GM18499 (cell line): ENCODE measurements at regions not wholly inside any gene's neighbourhood (a gene's known extent, or its start where the extent isn't known, plus 50 kb on each side); places are given as distances from the start of the nearest gene placed in this dataset.

ENCODE experiments used
- ATAC-seq: cut with Tn5 transposase; IDR thresholded peaks from one replicate; pipeline ENCODE4 v1.9.1; 2021; ENCODE audit warnings: moderate number of reproducible peaks; ENCODE audit not compliant: insufficient read depth, unreplicated experiment

- no peak for ATAC-seq
Measured at GRCh38 chr11:26777372-26777808, 55.5 kb upstream of the SLC5A12 start.

- ATAC-seq = no peak
Measured at GRCh38 chr11:26778000-26778757, 56.3 kb upstream of the SLC5A12 start.

DNA sequence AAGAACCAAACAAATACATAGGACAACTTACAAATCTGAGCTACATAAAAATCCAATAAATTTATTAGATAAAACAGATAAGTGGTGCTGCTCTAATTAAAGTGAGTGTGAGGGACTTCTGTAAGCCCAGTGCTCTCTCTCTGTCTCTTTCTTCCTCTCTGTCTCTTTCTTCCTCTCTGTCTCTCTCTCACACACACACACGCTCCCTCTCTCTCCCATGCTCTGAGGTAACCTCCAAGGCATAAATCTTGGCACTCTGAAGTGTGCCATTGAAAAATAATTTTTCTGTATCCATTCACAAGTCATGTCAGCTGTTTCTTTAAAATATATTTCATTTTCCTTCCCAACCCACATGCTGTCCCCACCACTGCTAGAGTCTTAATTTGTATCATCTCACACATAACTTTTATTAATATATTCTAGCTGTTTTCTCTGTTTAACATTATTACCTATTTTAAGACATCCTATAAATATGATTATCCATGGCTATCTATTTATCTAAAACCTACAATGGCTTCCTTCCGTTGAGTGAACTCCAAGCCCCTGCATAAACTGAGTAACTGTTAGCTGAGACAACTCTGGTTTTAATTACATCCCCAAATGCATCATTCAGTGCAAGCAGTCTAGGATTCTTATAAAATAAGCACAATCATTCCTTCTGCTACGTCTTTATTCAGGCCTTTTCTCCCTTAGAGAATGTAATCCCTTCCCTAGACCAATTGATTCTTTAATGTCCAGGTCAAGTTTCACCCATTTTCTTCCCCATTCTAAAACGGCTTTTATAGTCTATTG is 57.4 kb upstream of the SLC5A12 start:
- no peak for ATAC-seq

DNA sequence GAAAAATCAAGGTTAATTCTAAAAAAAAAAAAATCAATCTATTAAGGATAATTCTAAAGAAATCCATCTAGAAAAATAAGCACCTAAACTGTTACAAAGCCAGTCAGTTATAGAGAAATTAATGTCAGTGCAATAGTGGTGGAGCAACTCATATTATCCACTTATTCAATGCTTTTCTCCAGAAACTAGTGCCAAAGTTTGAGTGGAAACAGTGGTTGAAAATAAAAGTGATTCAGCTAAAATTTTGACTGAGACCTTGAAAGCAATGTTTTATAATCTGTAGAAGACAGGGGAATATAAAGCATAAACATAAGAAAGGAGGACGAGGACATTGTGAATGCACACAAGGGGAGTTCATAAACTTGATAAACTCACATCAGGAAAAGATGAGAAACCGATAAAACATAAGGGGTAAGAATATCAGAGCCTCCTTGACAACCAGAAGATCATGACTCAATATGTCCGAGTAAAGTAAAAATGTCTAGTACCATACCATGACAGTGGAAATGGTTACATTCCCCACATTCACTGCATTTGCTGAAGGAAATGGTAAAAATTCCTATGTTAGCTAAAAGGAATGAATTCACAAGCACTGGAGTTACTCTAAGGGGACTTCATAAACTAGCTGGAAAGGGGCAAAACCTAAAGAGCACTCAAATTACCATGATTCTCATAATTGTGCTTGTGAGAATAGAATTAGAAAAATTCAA is 58.7 kb upstream of the SLC5A12 start:
- ATAC-seq = no peak

- ATAC-seq = no peak
Measured at GRCh38 chr11:26782220-26782965, 60.5 kb upstream of the SLC5A12 start.

DNA sequence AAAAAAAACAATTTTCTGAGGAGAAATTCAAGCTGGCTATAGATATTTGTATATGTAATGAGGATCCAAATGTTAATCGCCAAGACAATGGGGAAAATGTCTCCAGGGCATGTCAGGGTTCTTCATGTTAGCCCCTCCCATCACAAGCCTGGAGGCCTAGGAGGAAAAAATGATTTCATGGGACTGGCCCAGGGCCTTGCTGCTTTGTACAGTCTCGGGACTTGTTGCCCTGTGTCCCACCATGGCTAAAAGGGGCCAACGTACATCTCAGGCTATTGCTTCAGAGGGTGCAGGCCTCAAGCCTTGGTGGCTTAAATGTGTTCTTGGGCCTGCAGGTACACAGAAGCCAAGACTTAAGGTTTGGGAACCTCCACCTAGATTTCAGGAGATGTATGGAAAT is 62.1 kb upstream of the SLC5A12 start:
- ATAC-seq = no peak

DNA sequence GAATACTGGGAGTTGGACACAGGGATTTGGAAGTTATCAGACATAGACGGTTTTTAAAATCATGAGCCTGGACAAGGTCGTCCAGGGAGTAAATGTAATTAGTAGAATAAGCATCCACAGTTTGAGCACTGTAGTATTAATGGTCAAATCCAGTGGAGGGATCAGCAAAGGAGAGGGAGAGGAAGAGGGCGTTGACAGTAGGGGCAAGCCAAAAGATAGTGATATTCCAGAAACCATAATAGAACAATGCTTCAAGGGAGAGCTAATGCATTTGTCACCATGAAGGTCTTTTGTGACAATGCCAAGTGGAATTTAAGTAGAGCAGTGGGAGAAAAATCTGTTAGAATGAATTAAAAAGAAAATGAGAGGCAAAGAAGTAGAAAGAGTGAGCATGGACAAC is 68.9 kb upstream of the SLC5A12 start:
- no peak for ATAC-seq

DNA sequence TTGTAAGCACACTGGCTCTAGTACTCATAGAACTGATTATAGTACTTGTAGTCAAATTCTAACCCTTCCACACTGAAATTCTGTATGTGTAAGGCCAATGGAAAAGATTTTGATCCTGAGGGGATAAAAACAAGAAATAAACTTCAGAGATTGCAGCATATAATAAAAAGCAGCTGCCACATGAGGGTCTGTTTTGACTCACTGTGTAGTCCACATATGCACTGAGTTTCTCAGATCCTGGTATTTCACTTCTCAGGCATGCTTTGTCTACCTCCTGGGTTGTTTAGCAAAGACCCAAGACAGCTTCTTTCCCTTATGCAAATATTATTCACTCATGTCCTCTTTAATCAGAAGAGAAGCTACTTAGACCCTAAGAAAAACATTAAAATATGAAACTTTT is 71.1 kb upstream of the SLC5A12 start:
- no peak for ATAC-seq

- ATAC-seq = no peak
Measured at GRCh38 chr11:26793487-26793886, 71.6 kb upstream of the SLC5A12 start.

GRCh38 chr11:26801601-26802000 is 79.7 kb upstream of the SLC5A12 start:
- no peak for ATAC-seq

DNA sequence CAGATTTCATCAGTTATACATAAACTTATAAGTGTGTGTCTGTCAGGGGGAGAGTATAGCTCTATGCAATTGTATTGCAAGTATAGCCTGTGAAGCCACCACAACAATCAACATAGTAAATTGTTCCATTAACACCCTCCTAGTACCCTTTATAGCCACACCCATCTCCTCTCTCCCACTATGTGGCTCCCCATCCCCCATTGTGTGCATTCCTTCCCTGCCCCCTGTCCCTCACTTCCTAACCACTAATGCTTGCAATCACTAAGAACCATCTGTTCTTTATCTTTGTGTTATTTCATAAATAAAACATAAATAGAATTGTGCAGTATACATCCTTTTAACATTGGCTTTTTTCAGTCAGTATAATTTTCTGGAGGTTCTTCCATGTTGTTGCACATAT is 83.1 kb upstream of the SLC5A12 start:
- no peak for ATAC-seq

DNA sequence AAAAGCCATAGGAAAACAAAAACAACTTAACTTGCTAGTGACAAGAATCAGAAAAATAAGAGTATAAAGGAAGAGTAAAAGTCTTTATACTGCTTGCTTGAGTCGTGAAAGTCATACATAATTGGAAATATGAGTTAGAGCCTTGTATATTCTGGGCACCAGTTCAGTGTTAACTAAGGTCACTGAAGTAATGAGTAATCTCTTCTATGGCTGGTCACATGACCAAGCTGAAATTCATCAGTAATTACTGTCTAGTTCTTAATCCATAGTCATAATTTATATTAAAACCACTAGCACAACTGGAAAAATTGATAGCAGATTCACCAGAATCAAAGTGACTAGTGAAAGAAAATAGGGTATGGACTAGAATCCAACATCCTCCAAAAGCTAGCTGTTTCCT is 84.4 kb upstream of the SLC5A12 start:
- no peak for ATAC-seq

GRCh38 chr11:26820739-26821138 is 98.9 kb upstream of the SLC5A12 start:
- ATAC-seq = no peak

DNA sequence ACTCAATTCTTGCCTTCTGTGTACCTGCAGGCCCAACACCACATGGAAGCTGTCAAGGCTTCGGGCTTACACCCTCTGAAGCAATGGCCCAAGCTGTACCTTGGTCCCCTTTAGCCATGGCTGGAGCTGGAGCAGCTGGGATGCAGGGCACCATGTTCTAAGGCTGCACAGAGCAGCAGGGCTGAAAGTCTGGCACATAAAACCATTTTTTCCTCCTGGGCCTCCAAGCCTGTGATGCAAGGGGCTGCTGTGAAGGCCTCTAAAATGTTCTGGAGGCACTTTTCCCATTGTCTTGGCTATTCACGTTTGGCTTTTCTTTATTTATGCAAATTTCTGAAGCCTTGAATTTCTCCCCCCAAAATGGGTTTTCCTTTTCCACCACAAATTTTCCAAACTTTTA is 102.1 kb upstream of the SLC5A12 start:
- no peak for ATAC-seq

DNA sequence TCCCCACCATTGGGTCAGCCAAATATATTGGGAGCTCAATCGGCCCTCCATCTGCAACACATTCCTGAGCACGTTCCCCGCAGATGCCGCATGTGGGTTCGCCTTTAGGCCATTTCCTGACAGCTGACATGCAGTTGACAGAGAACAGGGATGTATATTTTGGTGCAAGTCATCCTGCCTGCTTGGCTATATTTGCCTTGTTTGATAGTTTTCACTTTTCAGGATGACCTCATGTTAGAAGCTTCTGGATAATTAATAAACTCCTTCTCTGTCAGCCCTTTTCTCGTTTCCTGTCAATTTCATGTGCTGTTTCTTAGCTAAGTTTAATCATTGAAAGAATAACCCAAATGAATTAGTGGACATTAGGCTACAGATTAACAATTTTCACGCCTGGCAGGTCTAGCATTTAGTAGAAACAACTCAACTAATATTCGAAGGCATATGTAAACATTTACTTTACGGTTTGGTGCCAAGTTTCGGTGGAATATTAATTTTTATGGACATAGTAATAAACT is 105.8 kb upstream of the SLC5A12 start:
- no peak for ATAC-seq

DNA sequence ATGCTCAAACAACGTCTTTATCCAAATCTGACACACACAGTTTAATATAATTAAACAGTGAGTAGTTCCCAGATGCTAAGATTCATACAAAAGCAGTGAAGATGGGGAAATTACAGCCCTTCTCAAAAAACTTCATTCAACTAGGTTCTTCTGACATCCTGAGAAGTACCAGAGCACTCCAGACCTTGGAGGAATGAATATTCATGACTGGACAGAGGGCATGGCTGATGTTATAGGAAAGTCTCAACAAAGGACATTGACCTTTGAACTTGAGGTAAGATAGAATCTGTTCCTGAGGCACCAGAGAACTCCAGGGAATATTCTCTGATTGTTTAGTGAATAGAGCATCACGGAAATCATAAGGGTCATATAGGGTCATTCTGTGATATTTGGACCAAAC is 106.4 kb upstream of the SLC5A12 start:
- no peak for ATAC-seq

GRCh38 chr11:26830218-26830617 is 108.4 kb upstream of the SLC5A12 start:
- ATAC-seq = no peak

DNA sequence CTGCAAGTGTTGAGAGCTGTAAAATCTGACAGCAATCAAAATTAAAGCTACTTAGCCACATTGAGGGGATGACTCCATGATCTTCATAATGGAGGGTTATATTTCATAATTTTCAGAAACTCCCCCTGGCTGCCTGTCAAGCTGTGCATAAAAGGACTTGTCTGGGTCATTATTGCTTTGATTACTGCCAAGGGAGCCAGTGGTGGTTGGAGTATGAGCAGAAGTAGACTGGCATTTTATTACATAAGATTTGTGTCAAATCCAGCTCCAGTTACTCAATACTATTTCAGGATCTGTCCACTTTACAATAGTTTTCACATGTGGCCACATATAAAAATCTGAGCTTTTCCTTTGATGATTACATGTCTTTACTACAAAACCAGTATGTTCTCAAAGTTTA is 108.9 kb upstream of the SLC5A12 start:
- no peak for ATAC-seq

DNA sequence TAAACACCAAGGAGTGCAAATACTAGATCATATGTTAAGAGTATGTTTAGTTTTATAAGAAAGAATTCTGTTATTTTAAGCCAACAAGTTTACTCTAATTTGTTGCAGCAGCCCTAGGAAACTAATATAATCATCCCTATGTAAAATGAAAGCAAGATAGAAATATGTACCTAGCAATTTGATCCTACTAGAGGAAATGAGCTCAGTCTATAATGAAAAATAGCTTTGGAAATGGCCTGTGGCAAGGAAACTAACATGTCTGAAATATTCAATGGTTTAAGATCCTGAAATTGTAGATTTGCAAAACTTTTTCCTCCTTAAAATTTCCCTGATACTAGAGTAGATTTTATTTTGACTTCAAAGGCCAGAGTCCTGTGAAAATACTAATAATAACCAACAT is 112.7 kb upstream of the SLC5A12 start:
- ATAC-seq = no peak

DNA sequence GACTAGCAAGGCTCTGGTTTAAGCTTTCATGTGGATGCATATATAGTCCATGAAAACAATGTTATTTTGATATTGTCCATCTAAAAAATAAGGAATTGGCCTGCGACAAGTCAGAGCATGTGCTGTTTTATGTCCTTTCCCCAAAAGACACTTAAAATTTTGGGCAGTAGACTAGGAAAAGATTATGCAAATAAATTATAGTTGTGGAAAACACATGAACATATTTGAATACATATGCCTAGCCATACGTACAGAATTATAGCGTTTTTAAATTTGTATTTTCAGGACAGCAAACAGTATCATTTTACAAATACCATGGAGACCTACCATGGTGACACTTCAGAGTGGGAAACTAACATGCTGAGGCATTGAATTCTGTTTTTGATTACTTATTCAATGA is 113.8 kb upstream of the SLC5A12 start:
- no peak for ATAC-seq
